ENCODE measurements at regions not wholly inside any gene's neighbourhood (a gene's known extent, or its start where the extent isn't known, plus 50 kb on each side); places are given as distances from the start of the nearest gene placed in this dataset. TPM values are rescaled to one million over a fixed set of nuclear protein-coding genes. Genes with fewer than 3 reads are reported as not detected.

GRCh38 chr7:106812027-106812643 is 52.9 kb upstream of the PIK3CG start:
- H3K27me3 ChIP-seq = no peaks in the 10 kb centered on the region
- no peaks in the 10 kb centered on the region for H3K4me1 ChIP-seq
- H3K9me3 Mint-ChIP-seq = no peaks in the 10 kb centered on the region
- H2AFZ ChIP-seq (replicated peaks) = no peak overlapping the region
- H4K20me1 ChIP-seq (ENCODE audit: low read depth) = no peaks in the 10 kb centered on the region
- H3K9me3 ChIP-seq (ENCODE audit: low read depth) = no peaks in the 10 kb centered on the region
- H3K4me1 Mint-ChIP-seq = no peaks in the 10 kb centered on the region
- H3K27ac Mint-ChIP-seq = no peak overlapping the region
- H3F3A ChIP-seq (ENCODE audit: low read depth) = no peaks in the 10 kb centered on the region
- TF ChIP-seq CTCF (IDR thresholded peaks at IDR 0.05) (no peak), EZH2 (IDR thresholded peaks at IDR 0.05) (no peak), EZH2phosphoT487 (IDR thresholded peaks at IDR 0.05) (no peak)
- peaks cover 5% of the 10 kb centered on the region for H3K27me3 Mint-ChIP-seq (ENCODE audit: insufficient read depth, low read depth)
- H3K4me3 ChIP-seq = no peak overlapping the region
- H3K9ac ChIP-seq = no peak overlapping the region
- DNase-seq (ENCODE audit: low spot score) = no peak
- no peaks in the 10 kb centered on the region for H3K36me3 Mint-ChIP-seq
- no peaks in the 10 kb centered on the region for H3K79me2 ChIP-seq (ENCODE audit: low read depth)
- H3K4me2 ChIP-seq = no peak overlapping the region
- no peak overlapping the region for H3K27ac ChIP-seq
- H3K4me3 Mint-ChIP-seq = no peak overlapping the region
- H3K36me3 ChIP-seq = no peaks in the 10 kb centered on the region

- no peaks in the 10 kb centered on the region for H3K36me3 ChIP-seq
- peaks cover 5% of the 10 kb centered on the region for H3K27me3 Mint-ChIP-seq (ENCODE audit: insufficient read depth, low read depth)
- no peak overlapping the region for H3K9ac ChIP-seq
- no peak overlapping the region for H3K27ac ChIP-seq
- H3K36me3 Mint-ChIP-seq = no peaks in the 10 kb centered on the region
- no peak for TF ChIP-seq EZH2phosphoT487 (IDR thresholded peaks at IDR 0.05)
- TF ChIP-seq EZH2 (IDR thresholded peaks at IDR 0.05) = no peak
- TF ChIP-seq CTCF (IDR thresholded peaks at IDR 0.05) = no peak
- H3K4me3 Mint-ChIP-seq = no peak overlapping the region
- H3F3A ChIP-seq (ENCODE audit: low read depth) = no peaks in the 10 kb centered on the region
- no peaks in the 10 kb centered on the region for H3K4me1 Mint-ChIP-seq
- no peak overlapping the region for H3K4me2 ChIP-seq
- no peaks in the 10 kb centered on the region for H3K9me3 ChIP-seq (ENCODE audit: low read depth)
- DNase-seq (ENCODE audit: low spot score) = no peak
- no peaks in the 10 kb centered on the region for H3K79me2 ChIP-seq (ENCODE audit: low read depth)
- no peaks in the 10 kb centered on the region for H3K4me1 ChIP-seq
- H3K27ac Mint-ChIP-seq = no peak overlapping the region
- no peak overlapping the region for H2AFZ ChIP-seq (replicated peaks)
- H3K4me3 ChIP-seq = no peak overlapping the region
- H4K20me1 ChIP-seq (ENCODE audit: low read depth) = no peaks in the 10 kb centered on the region
- no peaks in the 10 kb centered on the region for H3K27me3 ChIP-seq
- H3K9me3 Mint-ChIP-seq = no peaks in the 10 kb centered on the region
Measured at GRCh38 chr7:106813705-106814305, 51.3 kb upstream of the PIK3CG start.

GRCh38 chr7:106814887-106815286 is 50.2 kb upstream of the PIK3CG start:
- Mint-ChIP-seq H3K4me3 (no peak overlapping the region), H3K27me3 (ENCODE audit: insufficient read depth, low read depth) (peaks cover 3% of the 10 kb centered on the region), H3K4me1 (no peaks in the 10 kb centered on the region), H3K9me3 (no peaks in the 10 kb centered on the region), H3K27ac (no peak overlapping the region), H3K36me3 (no peaks in the 10 kb centered on the region)
- no peaks in the 10 kb centered on the region for H3K79me2 ChIP-seq (ENCODE audit: low read depth)
- H3K27ac ChIP-seq = no peak overlapping the region
- no peak overlapping the region for H3K4me2 ChIP-seq
- H2AFZ ChIP-seq (replicated peaks) = no peak overlapping the region
- no peaks in the 10 kb centered on the region for H3K36me3 ChIP-seq
- TF ChIP-seq EZH2phosphoT487 (IDR thresholded peaks at IDR 0.05) (no peak), EZH2 (IDR thresholded peaks at IDR 0.05) (no peak), CTCF (IDR thresholded peaks at IDR 0.05) (no peak)
- H3K9me3 ChIP-seq (ENCODE audit: low read depth) = no peaks in the 10 kb centered on the region
- no peaks in the 10 kb centered on the region for H4K20me1 ChIP-seq (ENCODE audit: low read depth)
- no peaks in the 10 kb centered on the region for H3F3A ChIP-seq (ENCODE audit: low read depth)
- H3K27me3 ChIP-seq = no peaks in the 10 kb centered on the region
- H3K4me1 ChIP-seq = no peaks in the 10 kb centered on the region
- no peak for DNase-seq (ENCODE audit: low spot score)
- no peak overlapping the region for H3K4me3 ChIP-seq
- H3K9ac ChIP-seq = no peak overlapping the region

Small RNA genes in the stretch of these regions (small RNA-seq; reads per million reads assigned to genes)
- not detected for gene RNA5SP236
